Heart left ventricle (tissue), 13 donors: ENCODE measurements at regions not wholly inside any gene's neighbourhood (a gene's known extent, or its start where the extent isn't known, plus 50 kb on each side); places are given as distances from the start of the nearest gene placed in this dataset.

Source experiments
- CTCF ChIP-seq, 12 donors: fragments of 200-600 bp; sonication (generic) in 4 of 12; IDR thresholded peaks; one replicate each; pipeline versions ENCODE4 v1.5.0 to v1.8.0; 2018 to 2022; ENCODE audit warnings: antibody characterized with exemption in 12 of 12, mild to moderate bottlenecking in 5 of 12
- POLR2A ChIP-seq, 2 donors: fragments of 450-650 bp; IDR thresholded peaks; one replicate each; pipeline ENCODE4 v1.6.1; 2017; ENCODE audit warnings: antibody characterized with exemption in 2 of 2, mild to moderate bottlenecking in 2 of 2, moderate library complexity in 2 of 2
- donor health status: ischemic (EF 13 %, LVEDD 7.1; RV severe dilation, severe dysfunction).
- donor health status: DM: no; HTN: yes; CAD: no.
- donor health status: DM: no; HTN: no; CAD: no.
- donor health status: ischemic (EF 25% LVEDD 6.9; RV normal size, moderate dysfunction).
- donor health status: ischemic (EF 25% LVEDD 5.7; RV mildly dilated, moderate dysfunction).
- donor health status: ischemic (EF 35%, LVEDD 5.7; RV mildly dilated, moderate dysfunction).
- donor health status: nonischemic (EF 11% LVEDD 7.7; RV severe dilation, severe dysfunction).
- donor health status: DM: yes; HTN: yes; CAD: no.
- donor health status: PGD.
- donor health status: ischemic (EF 29% LVEDD 5.4; RV normal size, mild dysfunction).
- donor health status: nonischemic (EF 23%, LVEDD 6.1; RV moderate dilation, normal function).

GRCh38 chr6:3553254-3553653, 96.4 kb upstream of the SLC22A23 start:
- no peak for TF ChIP-seq CTCF (IDR thresholded peaks at IDR 0.05)
- TF ChIP-seq POLR2A (IDR thresholded peaks at IDR 0.05) = no peak
